ENCODE measurements at regions not wholly inside any gene's neighbourhood (a gene's known extent, or its start where the extent isn't known, plus 50 kb on each side); places are given as distances from the start of the nearest gene placed in this dataset.

GRCh38 chr3:72255791-72256559 lies 471.0 kb upstream of the PROK2 start:
- H3K4me3 Mint-ChIP-seq (ENCODE audit: unreplicated experiment), result no peak overlapping the region
- Histone ChIP-seq H2AFZ (ENCODE audit: low read depth, low read length) (no peak overlapping the region), H3K36me3 (ENCODE audit: insufficient read depth, low read length) (no peaks in the 10 kb centered on the region), H3K4me2 (ENCODE audit: low read length) (peak overlapping the region; percentile 28), H3K4me1 (ENCODE audit: insufficient read depth, low read length) (peaks cover 8% of the 10 kb centered on the region), H3K27ac (ENCODE audit: low read depth, low read length) (no peak overlapping the region), H3K9me3 (ENCODE audit: insufficient read depth, low read depth, low read length) (peaks cover 3% of the 10 kb centered on the region), H3K4me3 (ENCODE audit: insufficient read depth, low read depth, low read length) (no peak overlapping the region), H4K20me1 (ENCODE audit: insufficient read depth, low read length) (no peaks in the 10 kb centered on the region), H3K27me3 (ENCODE audit: insufficient read depth, low read length) (peaks cover 47% of the 10 kb centered on the region), H3K79me2 (ENCODE audit: insufficient read depth, low read length) (no peaks in the 10 kb centered on the region), H3K9ac (ENCODE audit: low read length) (no peak overlapping the region)
- peaks cover 64% of the 10 kb centered on the region for H3K27me3 Mint-ChIP-seq (ENCODE audit: low read depth, unreplicated experiment)
- DNase-seq (ENCODE audit: low read depth) (no peak), FAIRE-seq (no peak)
- H3K36me3 Mint-ChIP-seq (ENCODE audit: low read depth, unreplicated experiment), result no peaks in the 10 kb centered on the region
- no peak for TF ChIP-seq EZH2 (IDR thresholded peaks at IDR 0.05; ENCODE audit: insufficient read depth, low read length)
- TF ChIP-seq, protein P1, sequence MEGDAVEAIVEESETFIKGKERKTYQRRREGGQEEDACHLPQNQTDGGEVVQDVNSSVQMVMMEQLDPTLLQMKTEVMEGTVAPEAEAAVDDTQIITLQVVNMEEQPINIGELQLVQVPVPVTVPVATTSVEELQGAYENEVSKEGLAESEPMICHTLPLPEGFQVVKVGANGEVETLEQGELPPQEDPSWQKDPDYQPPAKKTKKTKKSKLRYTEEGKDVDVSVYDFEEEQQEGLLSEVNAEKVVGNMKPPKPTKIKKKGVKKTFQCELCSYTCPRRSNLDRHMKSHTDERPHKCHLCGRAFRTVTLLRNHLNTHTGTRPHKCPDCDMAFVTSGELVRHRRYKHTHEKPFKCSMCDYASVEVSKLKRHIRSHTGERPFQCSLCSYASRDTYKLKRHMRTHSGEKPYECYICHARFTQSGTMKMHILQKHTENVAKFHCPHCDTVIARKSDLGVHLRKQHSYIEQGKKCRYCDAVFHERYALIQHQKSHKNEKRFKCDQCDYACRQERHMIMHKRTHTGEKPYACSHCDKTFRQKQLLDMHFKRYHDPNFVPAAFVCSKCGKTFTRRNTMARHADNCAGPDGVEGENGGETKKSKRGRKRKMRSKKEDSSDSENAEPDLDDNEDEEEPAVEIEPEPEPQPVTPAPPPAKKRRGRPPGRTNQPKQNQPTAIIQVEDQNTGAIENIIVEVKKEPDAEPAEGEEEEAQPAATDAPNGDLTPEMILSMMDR (IDR thresholded peaks at IDR 0.05; ENCODE audit: insufficient read depth, low read depth, low read length), result no peak
- no peak overlapping the region for H3K27ac Mint-ChIP-seq (ENCODE audit: unreplicated experiment)
- H3K4me1 Mint-ChIP-seq (ENCODE audit: low read depth, unreplicated experiment), result peaks cover 11% of the 10 kb centered on the region
- peaks cover 11% of the 10 kb centered on the region for H3K9me3 Mint-ChIP-seq (ENCODE audit: unreplicated experiment)

- Histone ChIP-seq H2AFZ (ENCODE audit: low read depth, low read length) (no peak overlapping the region), H3K36me3 (ENCODE audit: insufficient read depth, low read length) (no peaks in the 10 kb centered on the region), H3K9ac (ENCODE audit: low read length) (no peak overlapping the region), H4K20me1 (ENCODE audit: insufficient read depth, low read length) (no peaks in the 10 kb centered on the region), H3K4me1 (ENCODE audit: insufficient read depth, low read length) (peaks cover 8% of the 10 kb centered on the region), H3K27ac (ENCODE audit: low read depth, low read length) (no peak overlapping the region), H3K4me2 (ENCODE audit: low read length) (no peak overlapping the region), H3K9me3 (ENCODE audit: insufficient read depth, low read depth, low read length) (peaks cover 3% of the 10 kb centered on the region), H3K27me3 (ENCODE audit: insufficient read depth, low read length) (peaks cover 49% of the 10 kb centered on the region), H3K79me2 (ENCODE audit: insufficient read depth, low read length) (no peaks in the 10 kb centered on the region), H3K4me3 (ENCODE audit: insufficient read depth, low read depth, low read length) (no peak overlapping the region)
- no peak overlapping the region for H3K4me3 Mint-ChIP-seq (ENCODE audit: unreplicated experiment)
- peaks cover 11% of the 10 kb centered on the region for H3K9me3 Mint-ChIP-seq (ENCODE audit: unreplicated experiment)
- TF ChIP-seq EZH2 (IDR thresholded peaks at IDR 0.05; ENCODE audit: insufficient read depth, low read length), result no peak
- TF ChIP-seq, protein P1 (IDR thresholded peaks at IDR 0.05; ENCODE audit: insufficient read depth, low read depth, low read length), result no peak
- peaks cover 61% of the 10 kb centered on the region for H3K27me3 Mint-ChIP-seq (ENCODE audit: low read depth, unreplicated experiment)
- no peak overlapping the region for H3K27ac Mint-ChIP-seq (ENCODE audit: unreplicated experiment)
- peak; percentile 24 for DNase-seq (ENCODE audit: low read depth)
- H3K4me1 Mint-ChIP-seq (ENCODE audit: low read depth, unreplicated experiment), result peaks cover 9% of the 10 kb centered on the region
- no peak for FAIRE-seq
- no peaks in the 10 kb centered on the region for H3K36me3 Mint-ChIP-seq (ENCODE audit: low read depth, unreplicated experiment)
These were observed 470.2 kb upstream of the PROK2 start for GRCh38 chr3:72255191-72255590.

GRCh38 chr3:72254483-72254882 lies 469.5 kb upstream of the PROK2 start:
- Histone ChIP-seq H3K27me3 (ENCODE audit: insufficient read depth, low read length) (peaks cover 54% of the 10 kb centered on the region), H3K4me1 (ENCODE audit: insufficient read depth, low read length) (peaks cover 8% of the 10 kb centered on the region), H3K4me3 (ENCODE audit: insufficient read depth, low read depth, low read length) (no peak overlapping the region), H3K27ac (ENCODE audit: low read depth, low read length) (no peak overlapping the region), H3K4me2 (ENCODE audit: low read length) (no peak overlapping the region), H3K36me3 (ENCODE audit: insufficient read depth, low read length) (no peaks in the 10 kb centered on the region), H3K79me2 (ENCODE audit: insufficient read depth, low read length) (no peaks in the 10 kb centered on the region), H4K20me1 (ENCODE audit: insufficient read depth, low read length) (no peaks in the 10 kb centered on the region), H2AFZ (ENCODE audit: low read depth, low read length) (no peak overlapping the region), H3K9ac (ENCODE audit: low read length) (no peak overlapping the region), H3K9me3 (ENCODE audit: insufficient read depth, low read depth, low read length) (peaks cover 3% of the 10 kb centered on the region)
- DNase-seq (ENCODE audit: low read depth) (no peak), FAIRE-seq (no peak)
- Mint-ChIP-seq H3K36me3 (ENCODE audit: low read depth, unreplicated experiment) (no peaks in the 10 kb centered on the region), H3K4me1 (ENCODE audit: low read depth, unreplicated experiment) (peaks cover 5% of the 10 kb centered on the region), H3K4me3 (ENCODE audit: unreplicated experiment) (no peak overlapping the region), H3K27ac (ENCODE audit: unreplicated experiment) (no peak overlapping the region), H3K27me3 (ENCODE audit: low read depth, unreplicated experiment) (peaks cover 59% of the 10 kb centered on the region), H3K9me3 (ENCODE audit: unreplicated experiment) (peaks cover 11% of the 10 kb centered on the region)
- TF ChIP-seq, protein P1 (IDR thresholded peaks at IDR 0.05; ENCODE audit: insufficient read depth, low read depth, low read length), result no peak

Measured in astrocyte (in vitro differentiated cells and primary cell).